Tibial artery (tissue), 4 donors: ENCODE measurements at regions not wholly inside any gene's neighbourhood (a gene's known extent, or its start where the extent isn't known, plus 50 kb on each side); places are given as distances from the start of the nearest gene placed in this dataset.

Experiments used
- DNase-seq, 2 donors: peaks; one replicate each; pipeline ENCODE4 v3.0.0-alpha.2; 2019
- H3K27ac ChIP-seq, 2 donors: fragments of 200-600 bp; sonication (generic) in 1 of 2; 1 replicate in 1 of 2; 2 replicates in 1 of 2; pipeline ENCODE4 v1.5.1; 2018 to 2019; ENCODE audit warnings: mild to moderate bottlenecking in 1 of 2
- H3K27me3 ChIP-seq, 2 donors: fragments of 200-600 bp; sonication (generic) in 1 of 2; one replicate each; pipeline versions ENCODE4 v1.5.1 to v1.6.0; 2016 to 2019
- H3K36me3 ChIP-seq, 3 donors: fragments of 200-600 bp; sonication (generic) in 2 of 3; one replicate each; pipeline ENCODE4 v1.5.1; 2016 to 2019; ENCODE audit warnings: mild to moderate bottlenecking in 2 of 3
- H3K4me1 ChIP-seq, 4 donors: fragments of 200-600 bp; sonication (generic) in 2 of 4; 1 replicate in 3 of 4; 2 replicates in 1 of 4; pipeline ENCODE4 v1.5.1; 2016 to 2019
- H3K4me3 ChIP-seq, 2 donors: fragments of 200-600 bp; sonication (generic) in 1 of 2; 1 replicate in 1 of 2; 2 replicates in 1 of 2; pipeline ENCODE4 v1.5.1; 2018 to 2019; ENCODE audit warnings: mild to moderate bottlenecking in 2 of 2
- H3K9me3 ChIP-seq, 3 donors: fragments of 200-600 bp; sonication (generic) in 1 of 3; one replicate each; pipeline ENCODE4 v1.5.1; 2016 to 2019
- CTCF ChIP-seq, 2 experiments: fragments of 200-600 bp in 1 of 2; fragments of 450-650 bp in 1 of 2; IDR thresholded peaks; one replicate each; pipeline ENCODE4 v1.5.1; 2017 to 2019; ENCODE audit warnings: antibody characterized with exemption in 2 of 2, mild to moderate bottlenecking in 1 of 2, moderate library complexity in 1 of 2
- intact Hi-C: fragments of 100-400 bp; cut with DNase I; formaldehyde crosslinking; loops from one replicate; pipeline ENCODE4 v1.15.0; 2023; ENCODE audit warnings: low total_unique reads

GRCh38 chr5:98076501-98076900, 697.0 kb upstream of the RGMB start:
- Histone ChIP-seq H3K27ac (no peak overlapping the region), H3K36me3 (no peaks in the 10 kb centered on the region), H3K4me1 (no peaks in the 10 kb centered on the region), H3K4me3 (no peak overlapping the region), H3K27me3 (no peaks in the 10 kb centered on the region), H3K9me3 (no peaks in the 10 kb centered on the region)
- TF ChIP-seq CTCF (IDR thresholded peaks at IDR 0.05), result no peak
- intact Hi-C loops, result no loop called here
- no peak for DNase-seq

- no peaks in the 10 kb centered on the region for H3K4me1 ChIP-seq
- H3K27ac ChIP-seq, result no peak overlapping the region
- no peaks in the 10 kb centered on the region for H3K36me3 ChIP-seq
- no peak overlapping the region for H3K4me3 ChIP-seq
- intact Hi-C loops, result no loop called here
- no peaks in the 10 kb centered on the region for H3K27me3 ChIP-seq
- no peak for TF ChIP-seq CTCF (IDR thresholded peaks at IDR 0.05)
- no peaks in the 10 kb centered on the region for H3K9me3 ChIP-seq
- DNase-seq, result no peak
Measured at GRCh38 chr5:98085593-98085992, 687.9 kb upstream of the RGMB start.

- Histone ChIP-seq H3K4me3 (no peak overlapping the region), H3K36me3 (no peaks in the 10 kb centered on the region), H3K9me3 (no peaks in the 10 kb centered on the region), H3K27ac (no peak overlapping the region), H3K4me1 (no peaks in the 10 kb centered on the region), H3K27me3 (no peaks in the 10 kb centered on the region)
- TF ChIP-seq CTCF (IDR thresholded peaks at IDR 0.05), result no peak
- no peak for DNase-seq
- intact Hi-C loops, result no loop called here
Measured at GRCh38 chr5:98095072-98095471, 678.4 kb upstream of the RGMB start.

GRCh38 chr5:98096155-98096554, 677.3 kb upstream of the RGMB start:
- no peak for TF ChIP-seq CTCF (IDR thresholded peaks at IDR 0.05)
- DNase-seq, result no peak
- intact Hi-C loops, result no loop called here
- Histone ChIP-seq H3K4me1 (no peaks in the 10 kb centered on the region), H3K4me3 (no peak overlapping the region), H3K36me3 (no peaks in the 10 kb centered on the region), H3K27ac (no peak overlapping the region), H3K9me3 (no peaks in the 10 kb centered on the region), H3K27me3 (no peaks in the 10 kb centered on the region)

GRCh38 chr5:98099448-98100105, 673.9 kb upstream of the RGMB start:
- Histone ChIP-seq H3K27ac (no peak overlapping the region), H3K36me3 (no peaks in the 10 kb centered on the region), H3K4me1 (no peaks in the 10 kb centered on the region), H3K4me3 (no peak overlapping the region), H3K9me3 (no peaks in the 10 kb centered on the region), H3K27me3 (no peaks in the 10 kb centered on the region)
- DNase-seq, result no peak
- intact Hi-C loops, result no loop called here
- no peak for TF ChIP-seq CTCF (IDR thresholded peaks at IDR 0.05)

- no peak for TF ChIP-seq CTCF (IDR thresholded peaks at IDR 0.05)
- H3K9me3 ChIP-seq, result no peaks in the 10 kb centered on the region
- no peaks in the 10 kb centered on the region for H3K4me1 ChIP-seq
- no peaks in the 10 kb centered on the region for H3K36me3 ChIP-seq
- no peak overlapping the region for H3K27ac ChIP-seq
- H3K27me3 ChIP-seq, result no peaks in the 10 kb centered on the region
- no peak for DNase-seq
- no peak overlapping the region for H3K4me3 ChIP-seq
- intact Hi-C loops, result no loop called here
Measured at GRCh38 chr5:98101131-98101530, 672.3 kb upstream of the RGMB start.
